HEK293 (cell line): ENCODE measurements at regions not wholly inside any gene's neighbourhood (a gene's known extent, or its start where the extent isn't known, plus 50 kb on each side); places are given as distances from the start of the nearest gene placed in this dataset.

ENCODE experiments used
- CTCF ChIP-seq: fragments of 450-650 bp; formaldehyde crosslinking; IDR thresholded peaks from 2 replicates; pipeline ENCODE4 v1.5.1; 2016; ENCODE audit warnings: missing biosample characterization, missing genetic modification characterization
- MEIS1 ChIP-seq: sonication (generic); formaldehyde crosslinking; IDR thresholded peaks from 2 replicates; pipeline ENCODE4 v1.8.1; 2022; ENCODE audit warnings: missing genetic modification reagents, mild to moderate bottlenecking, borderline replicate concordance
- REST ChIP-seq: fragments of 450-650 bp; formaldehyde crosslinking; IDR thresholded peaks from 2 replicates; pipeline ENCODE4 v1.5.1; 2016; ENCODE audit warnings: missing biosample characterization, missing genetic modification characterization
- TCF7L2 ChIP-seq: IDR thresholded peaks from 2 replicates; pipeline ENCODE4 v1.6.1; 2011; ENCODE audit warnings: low read depth, mild to moderate bottlenecking, inconsistent platforms, low read length, moderate library complexity, borderline replicate concordance
- ZBTB49 ChIP-seq: fragments of 450-650 bp; formaldehyde crosslinking; IDR thresholded peaks from 2 replicates; pipeline ENCODE4 v1.5.1; 2016; ENCODE audit warnings: missing biosample characterization, missing genetic modification characterization, low read depth
- ZNF280D ChIP-seq: fragments of 450-650 bp; formaldehyde crosslinking; IDR thresholded peaks from 2 replicates; pipeline ENCODE4 v1.5.1; 2016; ENCODE audit warnings: missing biosample characterization, missing genetic modification characterization
- ZNF549 ChIP-seq: fragments of 450-650 bp; IDR thresholded peaks from 2 replicates; pipeline ENCODE4 v1.5.1; 2018; ENCODE audit warnings: missing biosample characterization, missing genetic modification characterization, mild to moderate bottlenecking, inconsistent platforms, moderate library complexity
- ZNF660 ChIP-seq: fragments of 450-650 bp; IDR thresholded peaks from 2 replicates; pipeline ENCODE4 v1.5.1; 2018; ENCODE audit warnings: missing biosample characterization, mild to moderate bottlenecking, missing genetic modification characterization

GRCh38 chr2:41068740-41069139 lies 616.9 kb upstream of the SLC8A1 start:
- TF ChIP-seq ZNF280D (tag by site-specific recombination) = no peak
- no peak for TF ChIP-seq CTCF (tag by site-specific recombination)
- no peak for TF ChIP-seq REST (tag by site-specific recombination)
- no peak for TF ChIP-seq MEIS1 (CRISPR knock-in tag)
- TF ChIP-seq ZBTB49 (tag by site-specific recombination) = no peak
- no peak for TF ChIP-seq ZNF549
- TF ChIP-seq ZNF660 (tag by site-specific recombination) = no peak
- TF ChIP-seq TCF7L2 = no peak
